ENCODE measurements at regions not wholly inside any gene's neighbourhood (a gene's known extent, or its start where the extent isn't known, plus 50 kb on each side); places are given as distances from the start of the nearest gene placed in this dataset.
"Not testable (repeated sequence)": the region's sequence is repeated elsewhere in the genome, so short reads cannot be mapped to it uniquely, and the experiment has no call there.

- no peak for FAIRE-seq
- TF ChIP-seq POLR2A (IDR thresholded peaks at IDR 0.05; ENCODE audit: low read depth, low read length) (no peak), POLR2AphosphoS5 (IDR thresholded peaks at IDR 0.05; ENCODE audit: low read depth, low read length) (no peak), TAF1 (IDR thresholded peaks at IDR 0.05; ENCODE audit: borderline replicate concordance, low read depth, low read length) (no peak)
- no peak for DNase-seq (ENCODE audit: insufficient read length)
Measured at GRCh38 chr12:68538726-68539614, 71.7 kb upstream of the RAP1B start.

- TF ChIP-seq TAF1 (IDR thresholded peaks at IDR 0.05; ENCODE audit: borderline replicate concordance, low read depth, low read length) = no peak
- no peak for TF ChIP-seq POLR2A (IDR thresholded peaks at IDR 0.05; ENCODE audit: low read depth, low read length)
- no peak for TF ChIP-seq POLR2AphosphoS5 (IDR thresholded peaks at IDR 0.05; ENCODE audit: low read depth, low read length)
- FAIRE-seq (no peak), DNase-seq (ENCODE audit: insufficient read length) (no peak)
Measured at GRCh38 chr12:68539615-68539952, 71.1 kb upstream of the RAP1B start.

- DNase-seq (ENCODE audit: insufficient read length); FAIRE-seq: not testable (repeated sequence)
Measured at GRCh38 chr12:68540768-68541167, 69.9 kb upstream of the RAP1B start.

GRCh38 chr12:68547318-68547717 is 63.4 kb upstream of the RAP1B start:
- not testable (repeated sequence) for FAIRE-seq; DNase-seq (ENCODE audit: insufficient read length)

GRCh38 chr12:68552605-68553195 is 58.0 kb upstream of the RAP1B start:
- DNase-seq (ENCODE audit: insufficient read length); FAIRE-seq: not testable (repeated sequence)

GRCh38 chr12:68557011-68557730 is 53.5 kb upstream of the RAP1B start:
- DNase-seq (ENCODE audit: insufficient read length) = no peak
- TF ChIP-seq POLR2A (IDR thresholded peaks at IDR 0.05; ENCODE audit: low read depth, low read length) = no peak
- TF ChIP-seq POLR2AphosphoS5 (IDR thresholded peaks at IDR 0.05; ENCODE audit: low read depth, low read length) = no peak
- TF ChIP-seq TAF1 (IDR thresholded peaks at IDR 0.05; ENCODE audit: borderline replicate concordance, low read depth, low read length) = no peak
- FAIRE-seq = no peak

GRCh38 chr12:68559246-68559645 is 51.5 kb upstream of the RAP1B start:
- FAIRE-seq = no peak
- DNase-seq (ENCODE audit: insufficient read length) = no peak
- TF ChIP-seq TAF1 (IDR thresholded peaks at IDR 0.05; ENCODE audit: borderline replicate concordance, low read depth, low read length) = no peak
- TF ChIP-seq POLR2A (IDR thresholded peaks at IDR 0.05; ENCODE audit: low read depth, low read length) = no peak
- no peak for TF ChIP-seq POLR2AphosphoS5 (IDR thresholded peaks at IDR 0.05; ENCODE audit: low read depth, low read length)

DNA sequence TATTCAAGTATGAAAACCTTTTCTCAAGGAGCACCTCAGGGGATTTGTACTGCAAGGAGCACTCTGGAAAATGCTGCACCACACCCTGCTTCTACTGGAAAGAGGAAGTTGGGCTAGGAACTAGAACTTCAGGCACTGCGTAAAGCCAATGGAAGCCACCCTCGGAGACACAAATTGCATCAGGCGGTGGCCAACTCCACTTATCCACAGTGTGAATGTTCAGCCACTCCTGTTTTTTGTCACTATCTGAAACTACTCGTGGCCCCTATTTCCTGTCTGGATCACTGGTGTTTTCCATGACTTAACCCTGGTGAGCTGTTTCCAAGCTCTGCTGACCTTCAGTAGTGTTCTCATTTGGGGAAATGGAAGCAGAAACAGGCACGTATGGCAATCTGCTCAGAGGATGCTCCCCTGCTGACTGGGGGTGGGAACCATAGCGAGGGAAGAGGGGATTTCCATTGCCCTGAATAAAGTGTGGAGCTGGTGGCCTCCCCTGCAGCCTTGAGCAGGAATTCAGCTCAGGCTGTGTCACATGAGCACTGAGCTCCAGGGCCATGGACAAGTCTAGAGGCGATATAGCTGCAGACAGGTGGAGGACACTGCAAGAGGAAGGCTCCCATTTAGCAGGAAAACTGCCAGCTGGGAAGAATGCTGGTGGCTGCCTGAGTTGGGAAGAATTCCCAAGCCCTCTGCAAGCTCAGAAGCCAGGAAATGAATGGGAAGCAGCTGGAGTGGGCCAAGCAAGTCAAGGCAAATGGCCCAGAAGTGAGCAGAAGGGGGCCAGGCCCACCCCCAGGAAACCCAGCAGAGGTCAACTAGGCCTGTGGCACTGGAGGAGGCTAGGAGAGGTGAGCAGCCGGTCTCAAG is 50.5 kb upstream of the RAP1B start:
- DNase-seq (ENCODE audit: insufficient read length) (no peak), FAIRE-seq (no peak)
- TF ChIP-seq POLR2AphosphoS5 (IDR thresholded peaks at IDR 0.05; ENCODE audit: low read depth, low read length) (no peak), TAF1 (IDR thresholded peaks at IDR 0.05; ENCODE audit: borderline replicate concordance, low read depth, low read length) (no peak), POLR2A (IDR thresholded peaks at IDR 0.05; ENCODE audit: low read depth, low read length) (no peak)

- TF ChIP-seq POLR2AphosphoS5 (IDR thresholded peaks at IDR 0.05; ENCODE audit: low read depth, low read length) (no peak), TAF1 (IDR thresholded peaks at IDR 0.05; ENCODE audit: borderline replicate concordance, low read depth, low read length) (no peak), POLR2A (IDR thresholded peaks at IDR 0.05; ENCODE audit: low read depth, low read length) (no peak)
Measured at GRCh38 chr12:68560851-68561422, 49.8 kb upstream of the RAP1B start.

More at GRCh38 chr12:68560851-68561422, 49.8 kb upstream of the RAP1B start:
- no peak for FAIRE-seq
- no peak for DNase-seq (ENCODE audit: insufficient read length)

Measured in GM12892 (cell line).